ENCODE measurements at regions not wholly inside any gene's neighbourhood (a gene's known extent, or its start where the extent isn't known, plus 50 kb on each side); places are given as distances from the start of the nearest gene placed in this dataset.

DNA sequence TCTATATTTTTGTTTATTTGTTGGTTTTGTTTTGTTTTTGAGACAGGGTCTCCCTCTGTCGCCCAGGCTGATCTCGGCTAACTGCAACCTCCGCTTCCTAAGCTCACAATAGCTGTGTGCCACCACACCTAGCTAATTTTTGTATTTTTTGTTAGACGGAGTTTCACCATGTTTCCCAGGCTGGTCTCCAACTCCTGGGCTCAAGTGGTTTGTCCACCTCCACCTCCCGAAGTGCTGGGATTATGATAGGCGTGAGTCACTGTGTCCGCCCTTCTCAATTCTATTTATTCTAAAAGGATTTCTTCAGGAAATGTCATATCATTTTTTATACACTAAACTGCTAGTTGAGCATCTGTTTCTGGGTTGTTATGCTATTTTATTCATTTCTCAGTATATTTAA is 1206.0 kb downstream of the OLFM4 start:
- TF ChIP-seq MYC (IDR thresholded peaks at IDR 0.05; ENCODE audit: low read depth, low read length) (no peak), JUN (IDR thresholded peaks at IDR 0.05; ENCODE audit: borderline replicate concordance, insufficient read depth, insufficient read length, low read depth) (no peak), GATA2 (IDR thresholded peaks at IDR 0.05; ENCODE audit: insufficient read depth, insufficient read length, low read depth, low read length) (no peak), FOS (IDR thresholded peaks at IDR 0.05; ENCODE audit: borderline replicate concordance, insufficient read depth, low read length) (no peak), POLR2A (IDR thresholded peaks at IDR 0.05; ENCODE audit: low read depth, low read length) (no peak), POLR2AphosphoS5 (IDR thresholded peaks at IDR 0.05; ENCODE audit: insufficient read depth, low read depth, low read length) (no peak), EZH2 (IDR thresholded peaks at IDR 0.05; ENCODE audit: borderline replicate concordance, low read depth, low read length, severe bottlenecking) (no peak)
- TF ChIP-seq, protein P1, sequence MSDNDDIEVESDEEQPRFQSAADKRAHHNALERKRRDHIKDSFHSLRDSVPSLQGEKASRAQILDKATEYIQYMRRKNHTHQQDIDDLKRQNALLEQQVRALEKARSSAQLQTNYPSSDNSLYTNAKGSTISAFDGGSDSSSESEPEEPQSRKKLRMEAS (IDR thresholded peaks at IDR 0.05; ENCODE audit: insufficient read depth, insufficient read length), result no peak
- TF ChIP-seq, protein P2, sequence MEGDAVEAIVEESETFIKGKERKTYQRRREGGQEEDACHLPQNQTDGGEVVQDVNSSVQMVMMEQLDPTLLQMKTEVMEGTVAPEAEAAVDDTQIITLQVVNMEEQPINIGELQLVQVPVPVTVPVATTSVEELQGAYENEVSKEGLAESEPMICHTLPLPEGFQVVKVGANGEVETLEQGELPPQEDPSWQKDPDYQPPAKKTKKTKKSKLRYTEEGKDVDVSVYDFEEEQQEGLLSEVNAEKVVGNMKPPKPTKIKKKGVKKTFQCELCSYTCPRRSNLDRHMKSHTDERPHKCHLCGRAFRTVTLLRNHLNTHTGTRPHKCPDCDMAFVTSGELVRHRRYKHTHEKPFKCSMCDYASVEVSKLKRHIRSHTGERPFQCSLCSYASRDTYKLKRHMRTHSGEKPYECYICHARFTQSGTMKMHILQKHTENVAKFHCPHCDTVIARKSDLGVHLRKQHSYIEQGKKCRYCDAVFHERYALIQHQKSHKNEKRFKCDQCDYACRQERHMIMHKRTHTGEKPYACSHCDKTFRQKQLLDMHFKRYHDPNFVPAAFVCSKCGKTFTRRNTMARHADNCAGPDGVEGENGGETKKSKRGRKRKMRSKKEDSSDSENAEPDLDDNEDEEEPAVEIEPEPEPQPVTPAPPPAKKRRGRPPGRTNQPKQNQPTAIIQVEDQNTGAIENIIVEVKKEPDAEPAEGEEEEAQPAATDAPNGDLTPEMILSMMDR (IDR thresholded peaks at IDR 0.05; ENCODE audit: extremely low read depth in 1 of 2, insufficient read depth in 1 of 2, low read depth in 1 of 2, low read length in 2 of 2), result no peak
- Histone ChIP-seq H3K4me2 (ENCODE audit: insufficient read depth, low read length) (no peak overlapping the region), H3K79me2 (ENCODE audit: control insufficient read depth, insufficient read depth, low read length) (no peaks in the 10 kb centered on the region), H3K9me3 (replicated peaks; ENCODE audit: control insufficient read depth, insufficient read depth, low read length) (no peaks in the 10 kb centered on the region), H3K27ac (ENCODE audit: insufficient read depth, low read depth, low read length) (no peak overlapping the region), H3K9me1 (replicated peaks; ENCODE audit: control insufficient read depth, extremely low read depth, insufficient read depth, low read length) (no peaks in the 10 kb centered on the region), H3K27me3 (ENCODE audit: control insufficient read depth in 2 of 2, insufficient read depth in 2 of 2, low read length in 2 of 2) (no peaks in the 10 kb centered on the region), H3K9ac (replicated peaks; ENCODE audit: extremely low read depth, insufficient read depth, low read length) (no peak overlapping the region), H3K36me3 (ENCODE audit: control insufficient read depth in 2 of 2, extremely low read depth in 1 of 2, insufficient read depth in 2 of 2, low read length in 2 of 2) (no peaks in the 10 kb centered on the region), H4K20me1 (replicated peaks; ENCODE audit: control insufficient read depth, extremely low read depth, insufficient read depth, low read length) (no peaks in the 10 kb centered on the region), H3K4me1 (ENCODE audit: control insufficient read depth, extremely low read depth, insufficient read depth, low read length) (no peaks in the 10 kb centered on the region), H3K4me3 (replicated peaks in 1 of 3; ENCODE audit: insufficient read depth in 1 of 3, low read depth in 1 of 3, low read length in 3 of 3) (no peak overlapping the region), H2AFZ (ENCODE audit: low read depth, low read length) (no peak overlapping the region)
- ChIA-PET POLR2A (no interaction called here), CTCF (no interaction called here)
- no TSS peak for BruUV-seq (replicated peaks)
- no peak for FAIRE-seq
- dilution Hi-C loops (cut with MboI; ENCODE audit: extremely low pct_ligation_motif_present, low sequenced_read_pairs) (no loop called here), intact Hi-C loops (cut with micrococcal nuclease) (no loop called here)
- no peak for DNase-seq (ENCODE audit: low read depth, low spot score)
